Panc1 (cell line): ENCODE measurements at regions not wholly inside any gene's neighbourhood (a gene's known extent, or its start where the extent isn't known, plus 50 kb on each side); places are given as distances from the start of the nearest gene placed in this dataset.

Experiments
- ATAC-seq: fragments of 200-7000 bp; cut with Tn5 transposase; 2 replicates; pipeline ENCODE4 v1.9.1; 2020; ENCODE audit warnings: mild to moderate bottlenecking, moderate library complexity
- BruUV-seq: library from RNA; stranded (reverse); fragments of 400-500 nt; replicated peaks from 2 replicates; lab custom pipeline; 2021; lab: Mats Ljungman, UMichigan
- CTCF ChIA-PET: fragments of 300-600 bp; sonication (Branson Sonifier 250); formaldehyde crosslinking; loops from one replicate; lab custom pipeline; 2022; ENCODE audit warnings: antibody characterized with exemption; lab: Charles Lee
- POLR2A ChIA-PET: fragments of 300-600 bp; sonication (Branson Sonifier 250); formaldehyde crosslinking; loops from one replicate; lab custom pipeline; 2022; ENCODE audit warnings: antibody characterized with exemption; lab: Charles Lee
- DNase-seq: peaks from one replicate; pipeline ENCODE4 v3.0.0-alpha.2; 2010; ENCODE audit warnings: low read depth, low spot score
- H3K27ac ChIP-seq: 2 replicates; pipeline ENCODE4 v1.5.1; 2011; ENCODE audit warnings: mild to moderate bottlenecking, low read length, inconsistent platforms
- H3K27me3 ChIP-seq: fragments of 200-500 bp; sonication (Bioruptor generic); 2 replicates; pipeline ENCODE4 v1.6.0; 2014; ENCODE audit warnings: low read length, inconsistent platforms; ENCODE audit not compliant: control insufficient read depth, insufficient read depth
- H3K36me3 ChIP-seq: fragments of 200-500 bp; sonication (Bioruptor generic); 2 replicates; pipeline ENCODE4 v1.5.1; 2014; ENCODE audit warnings: inconsistent platforms, mild to moderate bottlenecking, low read length, moderate library complexity; ENCODE audit not compliant: control insufficient read depth, insufficient read depth
- H3K4me1 ChIP-seq: 2 replicates; pipeline ENCODE4 v1.5.1; 2011; ENCODE audit warnings: inconsistent platforms, mild to moderate bottlenecking, low read length, moderate library complexity; ENCODE audit not compliant: control insufficient read depth, insufficient read depth
- H3K4me3 ChIP-seq, 2 experiments: 2 replicates each; pipeline ENCODE4 v1.5.1; 2011 to 2012; ENCODE audit warnings: low read depth in 2 of 2, low read length in 2 of 2, mild to moderate bottlenecking in 2 of 2, inconsistent platforms in 1 of 2, moderate library complexity in 1 of 2
- H3K9me3 ChIP-seq: fragments of 200-500 bp; sonication (Bioruptor generic); 2 replicates; pipeline ENCODE4 v1.5.1; 2014; ENCODE audit warnings: low read depth, mild to moderate bottlenecking, inconsistent platforms, low read length, moderate library complexity; ENCODE audit not compliant: control insufficient read depth, insufficient read depth
- POLR2AphosphoS5 ChIP-seq: IDR thresholded peaks from 2 replicates; pipeline ENCODE4 v1.6.1; 2012; ENCODE audit warnings: mild to moderate bottlenecking, low read depth, low read length, moderate library complexity
- SIN3A ChIP-seq: IDR thresholded peaks from 2 replicates; pipeline ENCODE4 v1.6.1; 2012; ENCODE audit warnings: low read depth, mild to moderate bottlenecking, low read length, moderate library complexity, borderline replicate concordance; ENCODE audit not compliant: insufficient read depth
- TCF7L2 ChIP-seq: IDR thresholded peaks from 2 replicates; pipeline ENCODE4 v1.6.1; 2011; ENCODE audit warnings: mild to moderate bottlenecking, low read depth, low read length, inconsistent platforms
- in situ Hi-C: cut with HindIII; loops from 2 replicates; pipeline ENCODE4 v1.10.0; 2016; ENCODE audit warnings: low sequenced_read_pairs, low pct_unique_long_range_greater_than_20kb
- intact Hi-C: fragments of 100-400 bp; cut with micrococcal nuclease; formaldehyde crosslinking; loops from one replicate; pipeline ENCODE4 v1.10.0; 2022; ENCODE audit not compliant: unreplicated experiment
- TF ChIP-seq, protein P1 (sequence below), 2 experiments: IDR thresholded peaks; 2 replicates each; pipeline ENCODE4 v1.6.1; 2011 to 2012; ENCODE audit warnings: low read depth in 2 of 2, control low read depth in 1 of 2, low read length in 1 of 2, mild to moderate bottlenecking in 1 of 2, moderate library complexity in 1 of 2; ENCODE audit not compliant: insufficient read depth in 1 of 2
- TF ChIP-seq, protein P2 (sequence below): fragments of 450-650 bp; IDR thresholded peaks from 2 replicates; pipeline ENCODE4 v1.5.1; 2017; ENCODE audit warnings: mild to moderate bottlenecking

DNA sequence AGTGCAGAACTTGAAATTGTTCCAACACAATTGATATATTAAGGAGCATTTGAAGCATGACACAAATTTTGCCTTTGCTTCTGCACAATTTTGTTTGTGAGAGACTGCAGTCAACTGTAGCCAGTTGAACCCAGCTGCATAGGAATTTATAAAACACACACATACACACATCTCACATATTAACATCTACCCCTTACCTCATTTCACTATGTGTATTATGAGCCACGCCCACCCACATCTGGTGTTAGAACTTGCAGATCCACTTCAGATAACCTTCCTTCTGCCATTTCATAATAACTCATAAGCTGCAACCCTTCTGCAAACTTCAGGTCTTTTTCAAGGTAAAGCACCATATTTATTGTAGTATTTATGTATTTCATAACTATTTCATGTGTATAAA lies 188.1 kb upstream of the WDFY3 start:
- ATAC-seq (no peak), DNase-seq (no peak)
- intact Hi-C loops (no loop called here), in situ Hi-C loops (no loop called here)
- Histone ChIP-seq H3K36me3 (no peaks in the 10 kb centered on the region), H3K9me3 (no peaks in the 10 kb centered on the region), H3K4me1 (no peaks in the 10 kb centered on the region), H3K27ac (no peak overlapping the region), H3K4me3 (no peak overlapping the region), H3K27me3 (no peaks in the 10 kb centered on the region)
- POLR2A ChIA-PET, result no interaction called here
- CTCF ChIA-PET, result no interaction called here
- BruUV-seq, result no TSS peak
- TF ChIP-seq POLR2AphosphoS5, result no peak
- TF ChIP-seq SIN3A, result no peak
- TF ChIP-seq, protein P1, sequence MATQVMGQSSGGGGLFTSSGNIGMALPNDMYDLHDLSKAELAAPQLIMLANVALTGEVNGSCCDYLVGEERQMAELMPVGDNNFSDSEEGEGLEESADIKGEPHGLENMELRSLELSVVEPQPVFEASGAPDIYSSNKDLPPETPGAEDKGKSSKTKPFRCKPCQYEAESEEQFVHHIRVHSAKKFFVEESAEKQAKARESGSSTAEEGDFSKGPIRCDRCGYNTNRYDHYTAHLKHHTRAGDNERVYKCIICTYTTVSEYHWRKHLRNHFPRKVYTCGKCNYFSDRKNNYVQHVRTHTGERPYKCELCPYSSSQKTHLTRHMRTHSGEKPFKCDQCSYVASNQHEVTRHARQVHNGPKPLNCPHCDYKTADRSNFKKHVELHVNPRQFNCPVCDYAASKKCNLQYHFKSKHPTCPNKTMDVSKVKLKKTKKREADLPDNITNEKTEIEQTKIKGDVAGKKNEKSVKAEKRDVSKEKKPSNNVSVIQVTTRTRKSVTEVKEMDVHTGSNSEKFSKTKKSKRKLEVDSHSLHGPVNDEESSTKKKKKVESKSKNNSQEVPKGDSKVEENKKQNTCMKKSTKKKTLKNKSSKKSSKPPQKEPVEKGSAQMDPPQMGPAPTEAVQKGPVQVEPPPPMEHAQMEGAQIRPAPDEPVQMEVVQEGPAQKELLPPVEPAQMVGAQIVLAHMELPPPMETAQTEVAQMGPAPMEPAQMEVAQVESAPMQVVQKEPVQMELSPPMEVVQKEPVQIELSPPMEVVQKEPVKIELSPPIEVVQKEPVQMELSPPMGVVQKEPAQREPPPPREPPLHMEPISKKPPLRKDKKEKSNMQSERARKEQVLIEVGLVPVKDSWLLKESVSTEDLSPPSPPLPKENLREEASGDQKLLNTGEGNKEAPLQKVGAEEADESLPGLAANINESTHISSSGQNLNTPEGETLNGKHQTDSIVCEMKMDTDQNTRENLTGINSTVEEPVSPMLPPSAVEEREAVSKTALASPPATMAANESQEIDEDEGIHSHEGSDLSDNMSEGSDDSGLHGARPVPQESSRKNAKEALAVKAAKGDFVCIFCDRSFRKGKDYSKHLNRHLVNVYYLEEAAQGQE (IDR thresholded peaks at IDR 0.05; ENCODE audit: insufficient read depth in 1 of 2, low read depth in 2 of 2, low read length in 1 of 2), result no peak
- TF ChIP-seq, protein P2, sequence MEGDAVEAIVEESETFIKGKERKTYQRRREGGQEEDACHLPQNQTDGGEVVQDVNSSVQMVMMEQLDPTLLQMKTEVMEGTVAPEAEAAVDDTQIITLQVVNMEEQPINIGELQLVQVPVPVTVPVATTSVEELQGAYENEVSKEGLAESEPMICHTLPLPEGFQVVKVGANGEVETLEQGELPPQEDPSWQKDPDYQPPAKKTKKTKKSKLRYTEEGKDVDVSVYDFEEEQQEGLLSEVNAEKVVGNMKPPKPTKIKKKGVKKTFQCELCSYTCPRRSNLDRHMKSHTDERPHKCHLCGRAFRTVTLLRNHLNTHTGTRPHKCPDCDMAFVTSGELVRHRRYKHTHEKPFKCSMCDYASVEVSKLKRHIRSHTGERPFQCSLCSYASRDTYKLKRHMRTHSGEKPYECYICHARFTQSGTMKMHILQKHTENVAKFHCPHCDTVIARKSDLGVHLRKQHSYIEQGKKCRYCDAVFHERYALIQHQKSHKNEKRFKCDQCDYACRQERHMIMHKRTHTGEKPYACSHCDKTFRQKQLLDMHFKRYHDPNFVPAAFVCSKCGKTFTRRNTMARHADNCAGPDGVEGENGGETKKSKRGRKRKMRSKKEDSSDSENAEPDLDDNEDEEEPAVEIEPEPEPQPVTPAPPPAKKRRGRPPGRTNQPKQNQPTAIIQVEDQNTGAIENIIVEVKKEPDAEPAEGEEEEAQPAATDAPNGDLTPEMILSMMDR, result no peak
- TF ChIP-seq TCF7L2, result no peak

DNA sequence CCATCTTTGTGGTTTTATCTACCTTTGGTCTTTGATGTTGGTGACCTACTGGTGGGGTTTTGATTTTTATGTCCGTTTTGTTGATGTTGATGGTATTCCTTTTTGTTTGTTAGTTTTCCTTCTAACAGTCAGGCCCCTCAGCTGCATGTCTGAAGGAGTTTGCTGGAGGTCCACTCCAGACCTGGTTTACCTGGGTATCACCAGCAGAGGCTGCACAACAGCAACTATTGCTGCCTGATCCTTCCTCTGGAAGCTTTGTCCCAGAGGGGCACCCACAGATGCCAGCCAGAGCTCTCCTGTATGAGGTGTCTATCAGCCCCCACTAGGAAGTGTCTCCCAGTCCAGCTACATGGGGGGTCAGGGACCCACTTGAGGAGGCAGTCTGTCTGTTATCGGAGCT lies 199.3 kb upstream of the WDFY3 start:
- no peaks in the 10 kb centered on the region for H3K4me1 ChIP-seq
- TF ChIP-seq, protein P2, result peak; percentile 22; the same call in 1 of the 2 replicates
- no peak for TF ChIP-seq SIN3A

More for the DNA sequence above, 199.3 kb upstream of the WDFY3 start:
- Histone ChIP-seq H3K36me3 (no peaks in the 10 kb centered on the region), H3K27ac (no peak overlapping the region), H3K4me3 (no peak overlapping the region), H3K9me3 (no peaks in the 10 kb centered on the region), H3K27me3 (no peaks in the 10 kb centered on the region)
- no TSS peak for BruUV-seq
- CTCF ChIA-PET, result no interaction called here
- ATAC-seq (no peak), DNase-seq (no peak)
- in situ Hi-C loops, result no loop called here
- POLR2A ChIA-PET, result no interaction called here
- intact Hi-C loops, result no loop called here
